Activated CD8-positive, alpha-beta memory T cell treated with anti-CD3 and anti-CD28 coated beads for 1 hour (primary cell): ENCODE measurements at regions not wholly inside any gene's neighbourhood (a gene's known extent, or its start where the extent isn't known, plus 50 kb on each side); places are given as distances from the start of the nearest gene placed in this dataset.

ENCODE experiments used
- DNase-seq, 2 donors: peaks; one replicate each; pipeline ENCODE4 v3.0.0-alpha.2; 2020; ENCODE audit warnings: low read depth in 1 of 2; ENCODE audit errors: extremely low read depth in 1 of 2

DNA sequence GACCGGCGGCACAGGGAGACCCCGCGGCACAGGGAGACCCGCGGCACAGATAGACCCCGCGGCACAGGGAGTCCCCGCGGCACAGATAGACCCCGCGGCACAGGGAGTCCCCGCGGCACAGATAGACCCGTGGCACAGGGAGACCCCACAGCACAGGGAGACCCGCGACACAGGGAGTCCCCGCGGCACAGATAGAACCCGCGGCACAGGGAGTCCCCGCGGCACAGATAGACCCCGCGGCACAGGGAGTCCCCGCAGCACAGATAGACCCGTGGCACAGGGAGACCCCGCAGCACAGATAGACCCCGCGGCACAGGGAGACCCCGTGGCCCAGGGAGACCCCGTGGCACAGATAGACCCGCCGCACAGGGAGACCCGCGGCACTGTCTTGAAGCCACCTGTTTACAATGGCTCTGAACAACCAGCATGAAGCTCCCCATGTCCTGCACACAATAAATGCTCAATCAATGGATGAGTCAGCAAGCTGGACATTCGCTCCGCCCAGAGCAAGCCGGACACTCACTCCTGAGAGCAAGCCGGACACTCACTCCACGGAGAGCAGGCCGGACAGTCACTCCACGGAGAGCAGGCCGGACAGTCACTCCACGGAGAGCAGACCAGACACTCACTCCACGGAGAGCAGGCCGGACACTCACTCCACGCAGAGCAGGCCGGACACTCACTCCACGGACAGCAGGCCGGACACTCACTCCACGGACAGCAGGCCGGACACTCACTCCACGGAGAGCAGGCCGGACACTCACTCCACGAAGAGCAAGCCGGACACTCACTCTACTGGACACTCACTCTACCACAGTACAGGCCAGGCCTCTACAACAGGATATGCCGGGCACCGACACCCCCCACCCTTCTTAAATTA, 121.9 kb downstream of the RFLNA start:
- no peak for DNase-seq

DNA sequence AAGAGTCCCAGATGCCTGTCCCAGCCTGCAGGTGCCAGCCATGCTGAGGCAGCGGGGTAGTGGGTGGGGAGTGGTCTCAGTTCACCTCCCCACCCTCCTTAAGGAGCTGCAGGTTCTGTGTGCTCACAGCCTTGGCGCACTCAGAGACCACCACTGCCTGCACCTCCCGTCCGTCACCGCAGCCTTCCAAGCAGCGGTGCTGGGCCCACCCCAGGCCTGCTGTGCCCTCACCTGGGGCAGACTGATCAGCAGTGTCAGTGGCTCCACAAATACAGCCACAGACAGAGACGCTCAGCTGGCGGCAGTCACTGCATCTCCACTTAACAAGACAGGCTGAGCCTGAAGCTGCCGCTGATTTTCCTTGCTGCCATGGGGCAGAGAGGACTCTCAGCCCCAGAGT, 120.2 kb downstream of the RFLNA start:
- DNase-seq: no peak

DNA sequence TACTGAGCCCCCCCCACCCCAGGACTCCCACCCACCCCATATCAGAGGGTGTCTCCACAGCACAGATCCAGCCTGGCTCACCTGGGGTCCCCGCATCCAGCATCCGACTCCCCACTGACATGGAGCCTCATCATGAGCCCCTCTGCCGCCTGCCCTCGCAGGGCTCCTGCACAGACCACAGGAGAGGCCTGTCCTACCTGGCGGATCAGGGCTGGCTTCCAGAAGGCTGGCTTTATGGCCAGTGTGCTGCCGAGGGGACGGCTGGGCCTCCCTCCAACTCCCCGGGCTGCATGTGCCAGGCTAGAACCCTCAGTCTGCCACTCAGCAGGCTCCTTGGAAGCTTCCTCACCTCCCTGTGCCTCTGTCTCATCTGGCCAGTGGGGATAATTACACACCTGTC, 119.0 kb downstream of the RFLNA start:
- no peak for DNase-seq

DNA sequence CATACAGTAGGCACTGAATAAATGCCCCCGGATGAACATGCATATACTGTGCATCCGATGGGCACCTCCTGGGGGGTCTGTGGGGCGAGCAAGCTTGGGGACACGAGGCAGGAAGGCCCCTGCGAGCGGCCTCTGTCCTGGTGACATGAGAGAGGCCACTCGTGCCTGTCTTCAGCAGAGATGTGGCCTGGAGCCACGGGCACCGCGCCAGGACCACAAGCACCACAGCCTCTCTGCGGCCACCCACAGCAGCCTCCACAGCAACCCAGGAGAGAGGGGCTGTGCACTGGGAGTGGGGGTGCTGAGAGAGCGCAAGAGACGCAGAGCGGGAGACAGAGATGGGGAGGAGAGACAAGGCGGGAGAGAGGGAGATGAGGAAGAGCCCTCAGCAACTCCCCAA, 118.5 kb downstream of the RFLNA start:
- DNase-seq: no peak

DNA sequence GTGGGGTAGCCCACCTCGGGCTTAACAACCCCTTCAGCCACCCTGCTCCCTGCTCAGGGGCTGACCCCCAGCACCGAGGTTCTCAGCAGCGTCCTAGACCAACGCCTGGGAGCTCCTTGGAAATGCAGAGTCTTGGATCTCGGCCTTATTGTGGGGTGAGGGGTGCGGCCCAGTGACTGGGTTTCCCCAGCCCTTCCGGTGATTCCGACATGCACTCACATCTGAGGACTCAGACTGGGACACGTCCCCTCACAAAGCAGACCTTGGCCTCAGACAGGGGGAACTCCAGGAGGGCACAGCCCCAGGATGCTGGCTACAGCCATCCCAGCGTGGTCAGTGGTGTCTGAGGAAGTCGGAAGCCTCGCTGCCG, 117.7 kb downstream of the RFLNA start:
- no peak for DNase-seq

DNA sequence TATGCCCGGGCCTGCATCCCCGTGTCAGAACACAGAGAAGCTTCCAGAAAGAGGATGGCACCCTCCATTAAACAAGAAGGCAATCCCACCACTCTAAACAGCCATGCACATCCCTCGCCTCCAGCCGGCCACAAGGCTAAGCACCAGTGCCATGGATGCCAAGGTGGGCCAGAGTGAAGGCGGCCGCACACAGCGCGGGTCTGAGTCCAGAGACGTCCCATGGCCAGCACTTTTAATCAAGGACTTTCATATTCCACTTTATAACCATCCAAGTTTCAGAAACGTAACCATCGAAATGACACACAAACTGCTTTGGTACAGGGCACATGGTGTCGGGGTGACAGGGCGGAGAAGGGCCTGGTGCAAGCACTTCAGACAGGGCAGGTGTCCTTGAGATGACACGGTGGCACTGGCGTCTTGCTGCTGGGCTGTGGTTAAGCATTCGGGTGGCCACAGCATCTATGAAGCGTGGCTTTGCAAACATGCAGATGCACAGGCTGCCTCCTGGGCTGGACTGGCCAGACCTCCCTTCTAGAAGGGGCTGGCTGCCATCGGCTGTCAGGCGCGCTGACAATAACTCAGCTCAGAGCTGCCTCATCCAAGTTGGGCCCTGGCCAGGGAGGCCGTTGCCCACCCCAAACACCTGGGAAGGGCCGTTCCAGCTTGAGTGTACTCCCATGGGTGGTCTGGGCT, 117.2 kb downstream of the RFLNA start:
- DNase-seq: no peak

DNA sequence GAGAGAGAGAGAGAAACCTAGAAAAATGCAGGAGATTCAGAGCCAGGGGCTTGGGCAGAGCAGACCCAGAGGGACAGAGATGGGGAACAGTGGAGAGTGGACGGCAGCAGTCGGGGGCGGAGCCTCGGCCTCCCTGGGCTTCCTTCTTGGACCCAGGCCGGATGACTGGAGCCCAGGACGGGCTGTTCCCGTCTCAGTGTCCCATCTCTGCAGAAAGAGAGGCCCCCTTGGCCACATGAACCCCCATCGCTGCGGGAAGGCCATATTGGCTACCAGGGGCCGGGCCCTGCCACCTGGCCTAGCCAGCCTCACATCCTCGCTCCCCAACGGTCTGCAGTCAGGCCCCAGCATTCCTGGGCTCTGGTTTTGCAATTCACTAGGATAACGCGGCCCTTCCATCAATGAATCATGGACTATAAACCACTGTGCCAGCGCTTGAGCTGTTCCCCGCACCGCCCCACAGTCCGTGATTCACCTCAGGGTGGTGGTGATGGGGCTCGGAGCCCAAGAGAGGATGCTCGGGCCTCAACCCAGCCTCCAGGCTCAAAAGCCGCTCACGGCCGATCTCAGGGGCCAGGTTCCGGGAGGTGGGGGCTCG, 116.5 kb downstream of the RFLNA start:
- DNase-seq: no peak

DNA sequence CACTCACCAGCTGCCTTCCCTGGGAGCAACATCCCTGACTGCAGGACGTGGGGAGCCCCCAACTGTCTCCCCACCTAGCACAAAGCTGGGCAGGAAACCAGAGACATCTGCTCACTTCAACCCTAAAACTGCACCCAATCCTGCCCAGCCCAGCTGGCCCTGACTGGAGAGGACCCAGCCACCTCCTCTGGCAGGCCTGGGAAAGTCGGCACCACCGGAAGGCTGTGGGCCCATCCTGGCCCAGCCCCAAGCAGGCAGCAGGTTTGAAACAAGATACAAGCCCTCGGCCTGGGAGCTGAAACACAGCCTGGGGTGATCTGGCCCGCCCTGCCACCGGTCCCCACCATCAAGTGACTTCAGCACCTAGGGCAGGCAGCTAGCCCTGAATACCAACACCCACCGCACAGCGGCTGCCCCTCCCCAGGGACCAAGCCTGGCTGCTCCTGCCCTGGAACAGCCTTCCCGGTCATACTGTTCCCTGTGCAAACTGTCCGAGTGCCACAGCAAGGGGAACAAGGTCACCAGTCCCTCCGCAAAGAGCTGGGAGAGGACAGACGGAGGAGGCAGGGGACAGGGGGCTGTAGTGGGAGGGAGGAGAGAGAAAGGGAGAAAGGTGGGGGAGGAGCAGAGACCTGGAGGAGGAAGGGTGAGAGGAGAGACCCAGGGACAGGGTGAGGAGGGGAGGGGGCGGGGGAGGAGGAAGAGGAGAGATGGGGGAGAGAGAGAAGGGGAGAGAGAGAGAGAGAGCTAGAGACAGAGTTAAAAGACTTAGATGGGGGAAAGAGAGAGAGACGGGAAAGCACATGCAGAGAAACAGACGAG, 115.7 kb downstream of the RFLNA start:
- DNase-seq: no peak

DNA sequence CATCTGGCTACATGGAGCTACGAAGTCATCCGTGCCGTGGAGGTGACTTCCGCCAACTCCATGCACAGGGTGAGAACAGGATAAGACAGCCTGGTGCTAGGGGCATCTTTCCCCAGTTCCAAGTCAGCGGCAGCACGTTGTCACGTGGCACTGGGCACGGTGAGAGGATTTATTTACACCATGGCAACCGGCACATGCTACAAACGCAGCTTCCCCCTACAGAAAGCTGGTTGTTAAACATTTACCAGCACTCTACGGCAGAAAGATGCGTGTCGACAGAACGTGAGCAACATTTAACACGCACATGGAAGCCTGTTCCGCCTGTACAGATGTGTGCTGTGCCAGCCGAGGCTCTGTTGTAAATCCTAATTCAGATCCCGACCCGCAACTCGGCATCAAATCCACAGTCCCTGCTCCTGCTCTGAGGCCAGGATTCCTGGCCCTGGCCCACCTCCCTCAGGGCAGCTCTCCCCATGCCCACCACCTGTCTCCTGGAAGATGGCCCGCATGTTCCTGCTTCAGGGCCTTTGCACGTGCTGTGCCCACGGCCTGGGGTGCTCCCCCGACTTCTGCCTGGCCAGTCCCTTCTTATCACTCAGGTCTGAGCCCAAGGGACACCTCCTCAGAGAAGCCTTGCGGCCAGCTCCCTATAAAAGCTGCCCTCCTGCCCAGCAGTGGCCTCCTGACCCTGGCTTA, 114.1 kb downstream of the RFLNA start:
- no peak for DNase-seq

DNA sequence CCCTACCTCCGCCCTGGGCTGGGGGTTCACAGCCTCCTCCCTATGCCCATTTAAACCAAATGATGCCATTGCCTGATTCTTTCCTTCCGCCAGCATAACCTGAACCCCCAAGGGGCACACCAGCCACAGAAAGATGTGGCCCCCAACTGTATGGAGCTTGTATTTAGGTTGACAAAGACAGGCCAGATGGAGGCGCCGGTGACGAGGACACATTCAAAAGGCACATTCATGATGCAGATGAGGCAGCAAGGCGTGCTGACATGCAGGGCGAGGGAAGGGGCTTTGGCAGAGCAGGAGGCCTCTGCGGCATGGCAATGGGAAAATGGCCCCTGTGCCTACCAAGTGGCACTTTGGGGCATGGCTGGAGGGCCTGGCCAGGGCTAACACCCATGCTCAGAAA, 112.2 kb downstream of the RFLNA start:
- DNase-seq: no peak

DNA sequence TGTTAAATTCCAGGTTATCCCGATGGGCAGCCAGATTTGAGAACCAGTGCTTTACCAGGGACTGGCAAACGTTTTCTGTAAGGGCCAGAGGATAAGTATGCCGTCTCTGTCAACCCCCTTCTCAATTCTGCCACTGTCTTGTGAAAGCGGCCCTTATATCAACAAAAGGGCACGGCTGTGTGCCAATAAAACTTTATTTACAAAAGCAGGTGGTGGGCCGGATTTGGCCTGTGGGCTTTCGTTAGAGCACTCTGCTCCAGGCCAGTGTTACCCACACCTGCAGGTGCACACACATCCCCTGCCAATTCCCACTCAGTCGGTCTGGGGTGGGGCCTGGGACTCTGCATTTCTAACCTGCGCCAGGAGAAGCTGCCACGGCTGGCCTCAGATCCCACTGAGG, 111.2 kb downstream of the RFLNA start:
- no peak for DNase-seq

DNA sequence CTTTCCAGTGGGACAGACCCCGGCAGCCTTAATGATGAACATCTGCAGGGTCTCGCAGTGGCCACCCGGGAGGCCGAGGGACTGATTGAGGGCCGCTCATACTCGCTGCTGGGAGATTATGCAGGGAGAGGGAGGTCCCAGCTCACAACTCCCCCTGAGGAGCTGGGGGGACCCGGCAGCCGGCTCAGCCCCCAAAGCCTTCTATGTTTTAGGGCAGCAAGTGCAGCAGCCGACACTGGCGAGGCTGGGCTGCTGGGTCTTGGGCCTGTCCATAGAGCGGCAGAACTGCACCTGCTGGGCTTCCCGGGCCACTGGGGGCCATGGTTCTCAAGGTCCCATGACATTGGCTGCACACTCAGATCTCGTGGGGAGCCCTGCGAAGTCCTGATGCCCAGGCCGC, 110.7 kb downstream of the RFLNA start:
- DNase-seq: no peak

DNA sequence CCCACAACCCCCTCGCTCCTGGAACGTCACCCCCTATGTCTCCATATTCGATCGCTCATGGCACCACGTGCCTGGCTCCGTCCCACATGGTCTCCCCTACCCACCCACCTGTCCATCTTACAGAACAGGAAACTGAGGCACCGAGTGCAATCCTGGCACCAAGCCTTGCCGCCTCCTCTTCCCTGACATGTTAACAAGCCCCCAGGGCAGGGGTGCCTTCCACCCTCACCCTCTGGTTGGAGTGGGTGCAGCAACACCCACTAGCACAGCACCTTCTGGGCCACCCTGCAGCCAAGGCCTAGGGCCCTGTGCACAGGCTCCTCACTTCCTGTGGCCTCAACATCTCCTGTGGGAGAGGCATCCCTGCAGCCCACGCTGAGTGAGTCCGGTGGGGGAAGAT, 110.3 kb downstream of the RFLNA start:
- DNase-seq: no peak

DNA sequence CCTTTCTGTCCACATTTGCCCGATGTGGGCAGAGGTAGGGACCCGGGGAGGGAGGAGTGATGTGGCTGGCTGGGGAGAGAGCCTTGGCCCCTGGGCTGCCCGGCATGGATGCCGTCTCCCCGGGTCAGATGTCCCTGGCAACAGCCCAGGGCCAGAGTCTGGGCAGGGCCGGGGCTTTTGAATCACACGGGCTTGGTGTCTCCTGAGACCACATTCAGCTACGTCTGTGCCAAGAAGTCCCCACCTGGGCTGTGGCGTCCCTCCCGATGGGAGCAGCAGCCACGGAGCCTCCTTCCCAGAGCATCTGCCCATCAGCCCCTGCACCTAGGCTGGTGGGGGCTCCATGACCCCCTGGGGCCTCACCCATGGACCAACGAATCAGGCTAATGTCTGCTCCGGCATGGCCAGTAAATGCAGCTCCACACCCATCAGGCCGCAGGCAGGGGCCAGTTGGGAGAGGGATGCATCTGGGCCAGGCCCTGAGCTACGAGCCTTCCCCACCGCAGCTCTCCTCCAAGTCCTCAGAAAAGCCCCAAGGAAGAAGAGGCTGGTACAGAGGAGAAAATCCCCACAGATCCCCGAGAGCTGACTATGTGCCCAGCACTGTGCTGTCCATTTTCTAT, 109.4 kb downstream of the RFLNA start:
- no peak for DNase-seq

DNA sequence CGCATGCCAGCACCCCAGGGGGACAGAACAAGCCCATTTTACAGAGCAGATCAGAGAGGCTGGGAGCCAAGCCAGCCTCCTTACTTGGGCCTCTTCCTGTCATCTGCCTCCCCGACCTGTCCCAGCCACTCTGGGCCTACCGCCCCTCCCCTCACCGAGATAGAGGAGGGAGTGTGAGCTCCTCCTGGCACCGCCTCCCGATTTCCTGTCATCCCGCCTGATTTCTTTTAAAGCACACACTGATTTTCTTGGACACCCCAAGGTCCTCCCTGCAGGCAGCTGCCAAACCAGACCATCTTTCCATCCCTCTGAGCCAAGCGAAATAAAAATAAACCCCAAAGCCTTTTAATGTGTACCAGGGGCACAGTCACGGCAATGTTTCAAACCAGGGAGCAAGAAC, 108.4 kb downstream of the RFLNA start:
- no peak for DNase-seq

DNA sequence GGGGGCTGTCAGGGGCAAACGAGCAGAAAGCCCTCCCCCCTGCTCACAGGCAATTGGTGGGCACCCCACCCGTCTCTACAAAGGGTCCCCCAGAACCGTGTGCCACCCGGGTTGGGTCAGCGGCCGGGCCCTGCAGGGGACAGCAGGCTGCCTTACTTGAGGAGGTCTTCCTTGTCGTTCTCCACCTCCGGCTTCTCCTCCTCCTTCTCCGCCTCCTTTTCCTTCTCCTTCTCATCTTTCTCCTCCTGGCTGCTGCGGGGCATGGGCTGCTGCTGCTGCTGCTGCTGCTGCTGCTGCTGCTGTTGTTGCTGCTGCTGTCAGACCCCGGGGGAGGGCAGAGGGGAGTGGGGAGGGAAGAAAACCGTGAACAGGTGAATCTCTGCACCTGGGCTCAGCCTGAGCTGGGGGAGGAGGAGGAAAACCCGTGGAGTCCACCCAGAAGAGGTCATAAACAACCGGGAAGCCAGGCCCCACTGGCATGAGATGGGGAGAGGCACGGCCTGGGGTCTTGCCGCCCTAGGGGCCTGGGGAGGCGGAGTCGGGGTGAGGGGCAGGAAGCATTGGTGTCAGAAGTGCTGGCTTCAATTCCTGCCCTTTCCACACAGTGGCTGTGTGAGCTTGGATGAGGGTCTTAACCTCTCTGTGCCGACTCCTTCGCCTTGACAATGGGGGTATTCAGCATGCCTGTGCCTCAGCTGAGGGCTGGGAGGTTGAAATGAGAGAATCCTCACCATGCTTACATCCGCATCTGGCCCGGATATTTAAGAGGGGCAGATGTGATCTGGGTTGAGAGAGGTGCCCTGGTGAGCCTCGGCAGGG, 107.6 kb downstream of the RFLNA start:
- no peak for DNase-seq

DNA sequence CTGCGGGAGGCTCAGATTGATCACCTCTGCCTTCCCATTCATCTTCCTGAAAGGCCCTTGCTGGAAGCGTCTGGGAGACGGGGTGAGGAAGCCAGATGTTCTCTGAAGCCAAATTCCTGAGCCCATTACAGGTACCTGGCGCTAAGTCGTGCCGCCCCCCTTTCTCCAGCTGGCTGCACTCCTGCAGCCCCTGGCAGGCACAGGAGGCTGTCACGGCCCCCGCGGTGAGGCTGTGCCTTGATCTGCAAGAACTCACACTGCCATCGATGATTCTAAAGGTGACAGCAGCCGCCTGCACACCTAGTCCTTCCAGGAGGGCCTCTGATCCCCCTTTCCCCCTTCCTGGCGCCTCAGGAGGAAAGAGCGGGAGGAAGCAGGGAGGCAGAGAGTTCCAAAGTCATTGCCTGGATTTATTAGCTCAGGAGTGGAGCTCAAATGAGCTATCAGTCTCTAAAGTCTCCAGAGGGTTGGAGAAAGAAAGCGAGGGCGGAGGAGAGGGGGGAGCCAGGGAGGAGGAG, 106.9 kb downstream of the RFLNA start:
- DNase-seq: no peak

DNA sequence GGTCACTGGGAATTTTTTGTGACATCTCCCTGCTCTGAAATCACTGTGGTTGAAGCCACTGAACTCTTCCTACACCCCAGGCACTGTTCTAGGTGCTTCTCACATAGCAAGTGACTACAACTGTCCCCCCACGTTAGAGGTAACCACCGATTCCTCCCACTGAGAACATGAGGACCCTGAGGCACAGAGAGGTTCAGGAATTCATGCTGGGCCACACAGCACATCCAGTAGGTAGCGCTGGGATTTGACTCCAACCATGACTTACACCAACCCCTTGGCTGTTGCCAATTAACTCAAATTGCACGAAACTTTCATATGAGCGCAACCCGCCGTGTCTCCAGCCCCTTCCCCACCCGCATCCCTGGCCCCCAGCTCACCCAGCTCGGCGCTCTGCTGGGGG, 105.2 kb downstream of the RFLNA start:
- DNase-seq: no peak

DNA sequence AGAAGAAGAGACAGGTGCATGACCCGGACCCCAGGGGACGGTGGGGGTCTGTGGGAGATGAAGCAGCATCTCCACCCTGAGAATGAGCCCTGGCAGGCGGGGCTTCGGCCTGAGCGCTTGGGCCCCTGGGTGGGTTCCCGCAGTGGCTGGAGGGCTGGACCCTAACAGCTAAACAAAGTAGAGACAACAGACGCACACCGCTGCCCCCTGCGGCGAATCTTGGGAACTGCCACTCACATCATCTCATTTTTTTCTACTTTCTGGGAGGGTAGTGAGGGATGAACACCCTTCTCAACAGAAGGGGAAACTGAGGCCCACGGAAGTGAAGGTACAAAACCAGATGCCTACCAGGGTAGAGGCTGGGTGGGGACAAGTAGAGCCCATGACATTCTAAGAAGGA, 104.7 kb downstream of the RFLNA start:
- DNase-seq: no peak
